Gastrocnemius medialis (tissue), 4 donors: ENCODE measurements at regions not wholly inside any gene's neighbourhood (a gene's known extent, or its start where the extent isn't known, plus 50 kb on each side); places are given as distances from the start of the nearest gene placed in this dataset.

Experiments
- CTCF ChIP-seq, 5 experiments: fragments of 450-650 bp in 3 of 5; fragments of 200-600 bp in 2 of 5; sonication (generic) in 2 of 5; IDR thresholded peaks in 4 of 5; conservative IDR thresholded peaks in 1 of 5; 1 replicate in 4 of 5; 2 replicates in 1 of 5; pipeline ENCODE4 v1.5.1; 2016 to 2019; ENCODE audit warnings: antibody characterized with exemption in 5 of 5, mild to moderate bottlenecking in 3 of 5, moderate library complexity in 3 of 5
- POLR2A ChIP-seq, 2 donors: fragments of 450-650 bp; IDR thresholded peaks; one replicate each; pipeline ENCODE4 v1.6.1; 2017; ENCODE audit warnings: antibody characterized with exemption in 2 of 2, mild to moderate bottlenecking in 2 of 2, moderate library complexity in 2 of 2

GRCh38 chr6:44529146-44529905, 141.8 kb downstream of the CDC5L start:
- TF ChIP-seq CTCF (IDR thresholded peaks at IDR 0.05 in 4 of 5, conservative IDR thresholded peaks at IDR 0.05 in 1 of 5) = no peak
- TF ChIP-seq POLR2A (IDR thresholded peaks at IDR 0.05) = no peak
